ENCODE measurements at regions not wholly inside any gene's neighbourhood (a gene's known extent, or its start where the extent isn't known, plus 50 kb on each side); places are given as distances from the start of the nearest gene placed in this dataset.
"Not testable (repeated sequence)": the region's sequence is repeated elsewhere in the genome, so short reads cannot be mapped to it uniquely, and the experiment has no call there.

DNA sequence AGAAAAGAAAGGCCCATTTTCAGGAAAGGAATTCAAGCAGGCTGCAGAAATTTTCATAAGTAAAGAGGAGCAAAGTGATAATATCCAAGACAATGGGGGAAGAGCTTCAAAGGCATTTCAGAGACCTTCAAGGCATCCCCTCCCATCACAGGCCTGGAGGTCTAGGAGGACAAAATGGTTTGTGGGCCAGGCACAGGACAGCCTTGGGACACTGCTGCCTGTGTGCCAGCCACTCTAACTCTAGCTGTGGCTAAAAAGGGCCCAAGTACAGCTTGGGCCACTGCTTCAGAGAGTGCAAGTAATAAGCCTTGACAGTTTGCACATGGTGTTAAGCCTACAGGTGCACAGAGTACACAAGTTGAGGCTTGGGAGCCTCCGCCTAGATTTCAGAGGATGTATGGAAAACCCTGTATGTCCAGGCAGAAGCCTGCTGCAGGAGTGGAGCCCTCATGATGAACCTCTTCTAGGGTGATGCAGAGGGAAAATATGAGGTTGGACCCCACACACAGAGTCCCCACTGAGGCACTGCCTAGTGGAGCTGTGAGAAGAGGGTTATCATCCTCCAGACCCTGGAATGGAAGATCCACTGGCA is 51.8 kb upstream of the ZSWIM5 start:
- no peak for DNase-seq (ENCODE audit: low read depth in 4 of 6, low spot score in 6 of 6)
- no peaks in the 10 kb centered on the region for H3K27me3 ChIP-seq (ENCODE audit: control insufficient read depth, insufficient read depth, low read length)
- no peaks in the 10 kb centered on the region for H3K4me1 ChIP-seq (ENCODE audit: control insufficient read depth, insufficient read depth, low read length)
- WGBS (ENCODE audit: insufficient coverage), result 88% methylated on average over 1 of the region's 1 CpG
- no peaks in the 10 kb centered on the region for H3K36me3 ChIP-seq (ENCODE audit: control insufficient read depth, insufficient read depth, low read length)
- no peak overlapping the region for H3K27ac ChIP-seq (ENCODE audit: low read depth, low read length)
- H3K4me3 ChIP-seq (ENCODE audit: low read depth, low read length), result no peak overlapping the region
- H3K9me3 ChIP-seq (ENCODE audit: control insufficient read depth, insufficient read depth, low read length), result peaks cover 13% of the 10 kb centered on the region

DNA sequence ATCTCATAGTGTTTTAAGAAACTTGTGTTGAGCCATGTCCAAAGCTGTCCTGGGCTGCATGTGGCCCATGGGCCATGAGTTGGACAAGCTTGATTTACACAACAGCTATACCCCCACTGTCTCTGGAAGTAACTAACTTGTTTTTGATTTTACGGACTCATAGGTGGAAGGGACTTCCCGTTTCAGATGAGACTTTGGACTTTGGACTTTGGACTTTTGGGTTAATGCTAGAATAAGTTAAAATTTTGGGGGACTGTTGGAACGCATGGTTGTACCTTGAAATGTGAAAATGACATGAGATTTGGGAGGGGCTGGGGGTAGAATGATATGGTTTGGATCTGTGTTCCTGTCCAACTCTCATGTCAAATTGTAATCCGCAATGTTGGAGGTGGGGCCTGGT is 52.6 kb upstream of the ZSWIM5 start:
- no peak for DNase-seq (ENCODE audit: low read depth in 4 of 6, low spot score in 6 of 6)
- Histone ChIP-seq H3K4me1 (ENCODE audit: control insufficient read depth, insufficient read depth, low read length) (no peaks in the 10 kb centered on the region), H3K27ac (ENCODE audit: low read depth, low read length) (no peak overlapping the region), H3K9me3 (ENCODE audit: control insufficient read depth, insufficient read depth, low read length) (peaks cover 13% of the 10 kb centered on the region), H3K27me3 (ENCODE audit: control insufficient read depth, insufficient read depth, low read length) (no peaks in the 10 kb centered on the region), H3K4me3 (ENCODE audit: low read depth, low read length) (no peak overlapping the region), H3K36me3 (ENCODE audit: control insufficient read depth, insufficient read depth, low read length) (no peaks in the 10 kb centered on the region)
- WGBS (ENCODE audit: insufficient coverage), result 89% methylated on average over 3 of the region's 4 CpGs

DNA sequence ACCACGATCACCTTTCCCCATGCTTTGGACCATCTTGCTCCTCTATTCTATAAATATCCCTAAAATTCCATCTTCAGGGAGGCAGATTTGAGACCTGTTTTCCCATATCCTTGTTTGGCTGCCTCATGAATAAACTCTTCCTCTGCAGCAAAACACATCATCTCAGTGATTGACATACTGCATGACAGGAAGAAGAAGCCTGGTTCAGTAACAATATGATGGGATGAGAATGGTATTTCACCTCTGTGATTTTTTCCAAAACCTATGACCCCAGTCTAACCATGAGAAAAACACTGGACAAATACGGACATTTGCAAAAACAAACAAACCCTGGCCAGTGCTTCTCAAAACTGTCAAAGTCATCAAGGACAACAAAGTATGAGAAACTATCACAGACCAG is 53.8 kb upstream of the ZSWIM5 start:
- H3K27ac ChIP-seq (ENCODE audit: low read depth, low read length), result no peak overlapping the region
- DNase-seq (ENCODE audit: low read depth in 4 of 6, low spot score in 6 of 6), result no peak

DNA sequence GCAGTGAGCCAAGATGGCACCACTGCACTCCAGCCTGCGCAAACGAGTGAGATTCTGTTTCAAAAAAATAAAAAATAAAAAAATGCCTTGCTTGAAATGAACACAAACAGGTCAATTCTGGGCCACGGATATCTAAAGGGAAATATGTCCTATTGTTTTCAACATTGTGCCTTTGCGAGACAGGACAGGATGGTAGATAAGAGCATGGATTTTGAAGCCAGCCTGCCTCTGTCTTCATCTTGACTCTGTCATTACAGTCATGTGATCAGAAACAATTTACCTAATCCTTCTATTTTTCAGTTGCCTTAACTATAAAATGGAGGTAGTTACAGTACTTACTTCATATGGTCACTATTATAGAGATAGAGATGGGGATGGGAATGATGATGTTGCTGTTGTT is 56.7 kb upstream of the ZSWIM5 start:
- H3K4me1 ChIP-seq (ENCODE audit: control insufficient read depth, insufficient read depth, low read length), result peaks cover 4% of the 10 kb centered on the region
- no peak overlapping the region for H3K27ac ChIP-seq (ENCODE audit: low read depth, low read length)
- no peak overlapping the region for H3K4me3 ChIP-seq (ENCODE audit: low read depth, low read length)
- WGBS (ENCODE audit: insufficient coverage), result 71% methylated on average over 1 of the region's 4 CpGs
- no peaks in the 10 kb centered on the region for H3K27me3 ChIP-seq (ENCODE audit: control insufficient read depth, insufficient read depth, low read length)
- H3K9me3 ChIP-seq (ENCODE audit: control insufficient read depth, insufficient read depth, low read length), result peaks cover 9% of the 10 kb centered on the region
- H3K36me3 ChIP-seq (ENCODE audit: control insufficient read depth, insufficient read depth, low read length), result no peaks in the 10 kb centered on the region
- no peak for DNase-seq (ENCODE audit: low read depth in 4 of 6, low spot score in 6 of 6)

More for the DNA sequence above, 53.8 kb upstream of the ZSWIM5 start:
- Histone ChIP-seq H3K36me3 (ENCODE audit: control insufficient read depth, insufficient read depth, low read length) (no peaks in the 10 kb centered on the region), H3K9me3 (ENCODE audit: control insufficient read depth, insufficient read depth, low read length) (peaks cover 13% of the 10 kb centered on the region), H3K4me1 (ENCODE audit: control insufficient read depth, insufficient read depth, low read length) (no peaks in the 10 kb centered on the region), H3K27me3 (ENCODE audit: control insufficient read depth, insufficient read depth, low read length) (no peaks in the 10 kb centered on the region), H3K4me3 (ENCODE audit: low read depth, low read length) (no peak overlapping the region)
- 60% methylated on average over 1 of the region's 2 CpGs for WGBS (ENCODE audit: insufficient coverage)

DNA sequence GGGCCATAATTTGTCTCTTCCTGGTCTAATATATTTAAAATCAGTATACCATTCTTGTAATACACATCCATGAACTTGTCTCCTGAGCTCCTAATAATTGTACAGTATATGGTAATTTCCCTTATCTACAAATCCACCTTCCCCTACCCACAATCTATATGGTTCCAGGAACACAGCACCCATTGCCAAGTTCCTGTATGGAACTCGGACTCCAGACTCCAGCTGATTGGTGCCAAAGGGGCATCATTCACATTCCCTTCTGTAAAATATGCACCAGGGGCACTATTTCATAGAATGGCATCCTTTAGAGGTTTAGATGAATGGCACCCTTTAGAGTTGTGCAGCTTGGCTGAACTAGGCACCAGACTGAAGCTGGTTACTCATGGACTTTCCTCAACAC is 58.8 kb upstream of the ZSWIM5 start:
- Histone ChIP-seq H3K9me3 (ENCODE audit: control insufficient read depth, insufficient read depth, low read length) (peaks cover 3% of the 10 kb centered on the region), H3K27ac (ENCODE audit: low read depth, low read length) (no peak overlapping the region), H3K4me1 (ENCODE audit: control insufficient read depth, insufficient read depth, low read length) (peaks cover 4% of the 10 kb centered on the region), H3K36me3 (ENCODE audit: control insufficient read depth, insufficient read depth, low read length) (no peaks in the 10 kb centered on the region), H3K4me3 (ENCODE audit: low read depth, low read length) (no peak overlapping the region), H3K27me3 (ENCODE audit: control insufficient read depth, insufficient read depth, low read length) (no peaks in the 10 kb centered on the region)
- DNase-seq (ENCODE audit: low read depth in 4 of 6, low spot score in 6 of 6), result no peak
- WGBS (ENCODE audit: insufficient coverage), result 50% methylated on average over 1 of the region's 1 CpG

DNA sequence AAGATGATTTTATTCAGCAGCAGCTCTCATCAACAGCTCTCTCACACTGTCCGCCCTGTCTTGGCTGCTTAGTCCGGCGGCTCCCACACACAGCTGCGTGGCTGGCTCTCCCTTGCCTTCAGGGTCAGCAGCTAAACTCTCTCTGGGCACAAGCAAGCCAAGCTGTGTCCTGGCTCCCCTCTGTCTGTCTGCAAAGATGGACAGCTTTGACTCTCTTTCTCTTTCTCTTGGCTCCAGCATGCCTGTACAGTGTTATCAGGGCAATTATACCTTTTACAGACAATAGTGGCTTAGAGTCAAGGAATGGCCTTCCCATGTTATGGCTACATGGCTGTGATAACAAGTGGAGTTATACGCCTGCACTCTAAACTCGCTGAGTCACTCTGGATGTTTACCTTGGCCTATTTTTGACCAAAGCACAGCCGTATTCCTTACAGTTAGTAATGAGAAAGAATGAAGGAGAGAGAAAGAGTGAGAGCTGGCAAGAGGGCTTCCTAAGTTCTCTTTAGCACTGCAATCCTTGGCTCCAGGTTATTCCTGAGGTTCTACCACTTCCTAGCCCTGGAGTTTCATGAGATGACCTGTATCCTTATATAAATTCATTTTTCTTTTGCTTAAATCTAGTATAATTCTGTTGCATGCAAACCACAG is 59.9 kb upstream of the ZSWIM5 start:
- WGBS (ENCODE audit: insufficient coverage), result 66% methylated on average over 7 of the region's 7 CpGs
- Histone ChIP-seq H3K36me3 (ENCODE audit: control insufficient read depth, insufficient read depth, low read length) (no peaks in the 10 kb centered on the region), H3K9me3 (ENCODE audit: control insufficient read depth, insufficient read depth, low read length) (peaks cover 3% of the 10 kb centered on the region), H3K4me1 (ENCODE audit: control insufficient read depth, insufficient read depth, low read length) (peaks cover 4% of the 10 kb centered on the region), H3K27me3 (ENCODE audit: control insufficient read depth, insufficient read depth, low read length) (no peaks in the 10 kb centered on the region), H3K4me3 (ENCODE audit: low read depth, low read length) (no peak overlapping the region), H3K27ac (ENCODE audit: low read depth, low read length) (peak overlapping the region; percentile 33)
- peak in 3 of 6 donors; percentile 1 to 42 (median 6) for DNase-seq (ENCODE audit: low read depth in 4 of 6, low spot score in 6 of 6)

DNA sequence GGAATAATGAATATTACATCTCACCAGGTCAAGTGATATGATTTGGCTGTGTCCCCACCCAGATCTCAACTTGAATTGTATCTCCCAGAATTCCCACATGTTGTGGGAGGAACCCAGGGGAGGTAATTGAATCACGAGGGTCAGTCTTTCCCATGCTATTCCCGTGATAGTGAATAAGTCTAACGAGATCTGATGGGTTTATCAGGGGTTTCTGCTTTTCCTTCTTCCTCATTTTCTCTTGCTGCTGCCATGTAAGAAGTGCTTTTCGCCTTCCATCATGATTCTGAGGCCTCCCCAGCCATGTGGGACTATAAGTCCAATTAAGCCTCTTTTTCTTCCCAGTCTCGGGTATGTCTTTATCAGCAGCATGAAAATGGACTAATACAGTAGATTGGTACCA is 58.4 kb upstream of the HPDL start:
- H3K27me3 ChIP-seq (ENCODE audit: control insufficient read depth, insufficient read depth, low read length); DNase-seq (ENCODE audit: low read depth in 4 of 6, low spot score in 6 of 6); H3K4me1 ChIP-seq (ENCODE audit: control insufficient read depth, insufficient read depth, low read length); H3K9me3 ChIP-seq (ENCODE audit: control insufficient read depth, insufficient read depth, low read length); H3K27ac ChIP-seq (ENCODE audit: low read depth, low read length); H3K4me3 ChIP-seq (ENCODE audit: low read depth, low read length); H3K36me3 ChIP-seq (ENCODE audit: control insufficient read depth, insufficient read depth, low read length): not testable (repeated sequence)
- WGBS (ENCODE audit: insufficient coverage), result no CpG with 5 or more reads among the region's 5 CpGs

DNA sequence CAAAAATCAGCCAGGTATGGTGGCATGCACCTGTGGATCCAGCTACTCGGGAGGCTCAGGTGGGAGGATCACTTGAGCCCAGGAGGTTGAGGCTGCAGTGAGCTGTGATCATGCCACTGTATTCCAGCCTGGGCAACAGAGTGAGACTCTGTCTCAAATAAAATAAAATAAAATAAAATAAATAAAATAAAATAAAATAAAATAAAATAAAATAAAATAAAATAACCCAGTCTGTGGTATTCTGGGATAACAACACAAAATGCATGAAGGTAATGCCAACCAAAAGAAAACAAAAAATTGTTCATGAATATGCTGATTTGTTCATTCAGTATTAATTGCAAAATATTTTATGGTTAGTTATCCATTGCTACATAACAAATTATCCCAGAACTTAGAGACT is 54.4 kb upstream of the HPDL start:
- WGBS (ENCODE audit: insufficient coverage), result no CpG with 5 or more reads among the region's 1 CpG
- not testable (repeated sequence) for H3K27me3 ChIP-seq (ENCODE audit: control insufficient read depth, insufficient read depth, low read length); H3K4me3 ChIP-seq (ENCODE audit: low read depth, low read length); DNase-seq (ENCODE audit: low read depth in 4 of 6, low spot score in 6 of 6); H3K27ac ChIP-seq (ENCODE audit: low read depth, low read length); H3K36me3 ChIP-seq (ENCODE audit: control insufficient read depth, insufficient read depth, low read length); H3K4me1 ChIP-seq (ENCODE audit: control insufficient read depth, insufficient read depth, low read length); H3K9me3 ChIP-seq (ENCODE audit: control insufficient read depth, insufficient read depth, low read length)

DNA sequence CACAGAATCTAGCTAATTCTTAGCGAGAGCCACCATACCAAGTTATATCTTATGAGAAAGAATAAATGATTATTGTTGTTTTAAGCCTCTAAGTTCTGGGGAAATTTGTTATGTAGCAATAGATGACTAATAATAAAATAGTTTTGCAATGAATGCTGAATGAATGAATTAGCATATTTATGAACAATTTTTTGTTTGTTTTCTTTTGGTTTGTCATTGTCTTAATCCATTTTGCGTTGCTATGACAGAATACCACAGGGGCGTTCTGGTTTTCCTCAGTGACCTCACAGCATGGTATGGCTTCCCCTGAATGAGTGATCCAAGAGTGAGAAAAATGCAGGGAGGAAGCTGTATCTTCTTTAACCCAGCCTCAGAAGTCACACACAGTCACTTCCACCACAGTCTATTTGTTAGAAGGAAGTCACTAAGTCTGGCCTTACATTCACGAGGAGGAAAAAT is 53.8 kb upstream of the HPDL start:
- Histone ChIP-seq H3K9me3 (ENCODE audit: control insufficient read depth, insufficient read depth, low read length) (no peaks in the 10 kb centered on the region), H3K4me3 (ENCODE audit: low read depth, low read length) (no peak overlapping the region)

DNA sequence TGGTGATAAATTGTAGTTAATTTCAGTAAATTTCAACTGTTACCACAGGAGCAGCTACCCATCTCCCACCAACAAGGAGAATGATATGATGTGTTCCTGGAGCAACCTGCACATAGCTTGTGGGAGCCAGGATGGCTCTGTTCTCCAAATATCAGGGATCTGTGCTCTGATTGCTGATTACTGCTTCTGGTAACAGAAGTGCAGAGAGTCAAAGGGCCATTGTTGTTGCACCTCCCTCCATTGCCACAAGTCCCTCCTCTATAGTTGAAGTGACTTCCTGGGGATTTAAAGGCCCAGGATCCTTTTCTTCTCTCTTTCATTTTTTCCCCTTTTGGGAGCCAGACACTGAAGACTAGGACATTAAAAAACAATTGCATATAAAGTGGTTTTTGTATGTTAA is 51.6 kb upstream of the HPDL start:
- H3K27ac ChIP-seq (ENCODE audit: low read depth, low read length), result no peak overlapping the region
- no peaks in the 10 kb centered on the region for H3K27me3 ChIP-seq (ENCODE audit: control insufficient read depth, insufficient read depth, low read length)
- no peaks in the 10 kb centered on the region for H3K4me1 ChIP-seq (ENCODE audit: control insufficient read depth, insufficient read depth, low read length)
- no peak overlapping the region for H3K4me3 ChIP-seq (ENCODE audit: low read depth, low read length)
- no peaks in the 10 kb centered on the region for H3K36me3 ChIP-seq (ENCODE audit: control insufficient read depth, insufficient read depth, low read length)
- DNase-seq (ENCODE audit: low read depth in 4 of 6, low spot score in 6 of 6), result peak in 2 of 6 donors; percentile 7 to 15
- no peaks in the 10 kb centered on the region for H3K9me3 ChIP-seq (ENCODE audit: control insufficient read depth, insufficient read depth, low read length)

More for the DNA sequence above, 53.8 kb upstream of the HPDL start:
- WGBS (ENCODE audit: insufficient coverage), result 100% methylated on average over 1 of the region's 4 CpGs
- Histone ChIP-seq H3K36me3 (ENCODE audit: control insufficient read depth, insufficient read depth, low read length) (no peaks in the 10 kb centered on the region), H3K4me1 (ENCODE audit: control insufficient read depth, insufficient read depth, low read length) (no peaks in the 10 kb centered on the region), H3K27ac (ENCODE audit: low read depth, low read length) (no peak overlapping the region), H3K27me3 (ENCODE audit: control insufficient read depth, insufficient read depth, low read length) (no peaks in the 10 kb centered on the region)
- DNase-seq (ENCODE audit: low read depth in 4 of 6, low spot score in 6 of 6), result no peak
